Hepatocyte (in vitro differentiated cells): ENCODE measurements at regions not wholly inside any gene's neighbourhood (a gene's known extent, or its start where the extent isn't known, plus 50 kb on each side); places are given as distances from the start of the nearest gene placed in this dataset.

Source experiments
- DNase-seq: peaks from one replicate; pipeline ENCODE4 v3.0.0-alpha.2; 2016; ENCODE audit warnings: low spot score
- H2AFZ ChIP-seq: fragments of 200-600 bp; sonication (generic); 2 replicates; pipeline ENCODE4 v1.6.0; 2016; ENCODE audit warnings: antibody characterized with exemption, mild to moderate bottlenecking
- H3K27ac ChIP-seq: fragments of 200-600 bp; sonication (generic); 2 replicates; pipeline ENCODE4 v1.5.1; 2016; ENCODE audit warnings: mild to moderate bottlenecking
- H3K27me3 ChIP-seq: fragments of 200-600 bp; sonication (generic); 2 replicates; pipeline ENCODE4 v1.6.1; 2016
- H3K36me3 ChIP-seq: fragments of 200-600 bp; sonication (generic); replicated peaks from 2 replicates; pipeline ENCODE4 v1.5.1; 2016; ENCODE audit warnings: low read depth; ENCODE audit not compliant: insufficient read depth
- H3K4me1 ChIP-seq: fragments of 200-600 bp; sonication (generic); 2 replicates; pipeline ENCODE4 v1.5.1; 2016; ENCODE audit warnings: mild to moderate bottlenecking, moderate library complexity; ENCODE audit not compliant: insufficient read depth
- H3K4me2 ChIP-seq: fragments of 200-600 bp; sonication (generic); 2 replicates; pipeline ENCODE4 v1.6.0; 2016
- H3K4me3 ChIP-seq: fragments of 200-600 bp; sonication (generic); 2 replicates; pipeline ENCODE4 v1.5.1; 2016; ENCODE audit warnings: mild to moderate bottlenecking
- H3K79me2 ChIP-seq: fragments of 200-600 bp; sonication (generic); 2 replicates; pipeline ENCODE4 v1.6.0; 2017; ENCODE audit warnings: mild to moderate bottlenecking
- H3K9me2 ChIP-seq: fragments of 200-600 bp; sonication (generic); replicated peaks from 2 replicates; pipeline ENCODE4 v1.6.0; 2017; ENCODE audit warnings: mild to moderate bottlenecking; ENCODE audit not compliant: insufficient read depth
- H3K9me3 ChIP-seq: fragments of 200-600 bp; sonication (generic); 2 replicates; pipeline ENCODE4 v1.5.1; 2016; ENCODE audit warnings: low read depth, mild to moderate bottlenecking
- H4K20me1 ChIP-seq: fragments of 200-600 bp; sonication (generic); 2 replicates; pipeline ENCODE4 v1.6.0; 2016; ENCODE audit warnings: mild to moderate bottlenecking; ENCODE audit not compliant: insufficient read depth, poor library complexity, severe bottlenecking
- EZH2 ChIP-seq: fragments of 200-600 bp; sonication (generic); IDR thresholded peaks from 2 replicates; pipeline ENCODE4 v1.6.1; 2016; ENCODE audit warnings: antibody characterized with exemption, mild to moderate bottlenecking, borderline replicate concordance
- EZH2phosphoT487 ChIP-seq: fragments of 200-600 bp; sonication (generic); IDR thresholded peaks from one replicate; pipeline ENCODE4 v1.6.1; 2018; ENCODE audit warnings: antibody characterized with exemption, mild to moderate bottlenecking, low read depth, moderate library complexity; ENCODE audit not compliant: unreplicated experiment, severe bottlenecking
- WGBS: methylation state at CpG from one replicate; pipeline ENCODE4 v1.1.6; 2016; ENCODE audit warnings: low lambda C conversion rate; ENCODE audit errors: missing lambda C conversion rate; 5-methylcytosine and 5-hydroxymethylcytosine counted together
- TF ChIP-seq, protein P1 (sequence below): fragments of 200-600 bp; sonication (generic); IDR thresholded peaks from 2 replicates; pipeline ENCODE4 v1.5.1; 2016; ENCODE audit warnings: antibody characterized with exemption, mild to moderate bottlenecking; ENCODE audit not compliant: poor library complexity

DNA sequence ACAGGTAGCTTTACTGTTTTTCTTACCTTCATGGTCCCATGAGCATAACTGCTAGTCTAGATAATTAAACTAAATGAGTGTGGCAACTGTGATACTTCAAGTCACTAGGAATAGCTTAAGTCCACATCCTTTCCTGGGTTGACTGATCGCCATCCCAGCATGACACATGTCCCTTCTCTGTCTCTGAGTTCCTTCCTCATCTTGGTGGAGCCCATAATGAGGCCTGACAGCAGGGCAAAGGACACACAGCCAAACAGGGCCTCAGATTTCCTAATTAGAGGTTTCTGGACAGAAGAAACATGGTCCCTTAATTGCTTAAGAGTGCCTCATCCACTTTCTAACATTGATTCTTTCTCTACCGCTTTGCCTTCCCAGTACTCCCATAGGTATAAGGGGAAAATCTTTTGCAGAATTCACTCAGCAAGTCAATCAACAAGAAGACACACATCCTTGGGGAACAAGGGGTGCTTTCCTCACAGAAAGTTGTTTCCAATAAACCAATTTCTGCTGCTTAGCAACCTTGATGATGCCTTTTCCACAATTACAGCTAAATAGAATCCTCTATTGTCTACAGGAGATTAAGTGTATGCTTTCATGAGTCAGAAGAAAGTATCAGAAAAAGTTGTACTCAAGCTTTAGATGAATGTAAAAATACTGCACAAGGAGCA is 208.3 kb upstream of the SERP2 start:
- Histone ChIP-seq H3K9me2 (no peaks in the 10 kb centered on the region), H4K20me1 (no peaks in the 10 kb centered on the region), H3K79me2 (no peaks in the 10 kb centered on the region), H3K9me3 (no peaks in the 10 kb centered on the region), H2AFZ (no peak overlapping the region), H3K4me1 (no peaks in the 10 kb centered on the region), H3K4me2 (no peak overlapping the region), H3K27me3 (no peaks in the 10 kb centered on the region), H3K36me3 (no peaks in the 10 kb centered on the region), H3K4me3 (no peak overlapping the region), H3K27ac (no peak overlapping the region)
- TF ChIP-seq EZH2 (no peak), EZH2phosphoT487 (no peak)
- TF ChIP-seq, protein P1, sequence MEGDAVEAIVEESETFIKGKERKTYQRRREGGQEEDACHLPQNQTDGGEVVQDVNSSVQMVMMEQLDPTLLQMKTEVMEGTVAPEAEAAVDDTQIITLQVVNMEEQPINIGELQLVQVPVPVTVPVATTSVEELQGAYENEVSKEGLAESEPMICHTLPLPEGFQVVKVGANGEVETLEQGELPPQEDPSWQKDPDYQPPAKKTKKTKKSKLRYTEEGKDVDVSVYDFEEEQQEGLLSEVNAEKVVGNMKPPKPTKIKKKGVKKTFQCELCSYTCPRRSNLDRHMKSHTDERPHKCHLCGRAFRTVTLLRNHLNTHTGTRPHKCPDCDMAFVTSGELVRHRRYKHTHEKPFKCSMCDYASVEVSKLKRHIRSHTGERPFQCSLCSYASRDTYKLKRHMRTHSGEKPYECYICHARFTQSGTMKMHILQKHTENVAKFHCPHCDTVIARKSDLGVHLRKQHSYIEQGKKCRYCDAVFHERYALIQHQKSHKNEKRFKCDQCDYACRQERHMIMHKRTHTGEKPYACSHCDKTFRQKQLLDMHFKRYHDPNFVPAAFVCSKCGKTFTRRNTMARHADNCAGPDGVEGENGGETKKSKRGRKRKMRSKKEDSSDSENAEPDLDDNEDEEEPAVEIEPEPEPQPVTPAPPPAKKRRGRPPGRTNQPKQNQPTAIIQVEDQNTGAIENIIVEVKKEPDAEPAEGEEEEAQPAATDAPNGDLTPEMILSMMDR: no peak
- no peak for DNase-seq
- WGBS: 98% methylated on average over 2 of the region's 2 CpGs

DNA sequence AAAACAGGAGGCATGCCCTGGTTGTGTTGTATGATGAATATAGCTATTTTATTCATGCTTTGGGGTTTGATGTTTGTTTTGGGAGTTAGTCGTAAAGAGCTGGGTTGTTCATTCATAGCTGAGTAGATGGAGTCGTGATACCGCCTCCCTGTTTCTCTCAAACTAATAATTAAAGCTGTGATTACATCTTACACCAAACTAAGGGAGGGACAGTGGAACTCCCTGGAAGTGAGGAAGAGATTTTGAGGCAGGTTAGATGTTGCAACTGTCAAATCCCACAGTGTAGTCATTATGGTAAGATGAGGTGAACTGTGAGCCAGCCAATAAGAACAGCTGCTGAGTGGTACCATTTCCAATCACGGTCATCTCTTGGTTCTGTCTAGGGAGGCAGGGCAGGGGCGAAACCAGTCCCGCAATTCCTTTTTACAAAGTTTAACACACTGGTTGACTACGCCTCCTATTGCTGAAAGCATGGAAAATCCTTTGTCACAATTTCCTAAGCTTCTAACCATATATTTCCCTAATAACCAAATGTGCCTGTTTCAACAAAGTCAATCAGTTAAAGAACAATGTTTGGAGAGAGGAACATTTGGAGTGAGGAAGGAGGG is 207.6 kb upstream of the SERP2 start:
- H3K4me3 ChIP-seq: no peak overlapping the region
- no peak overlapping the region for H3K27ac ChIP-seq
- no peak for DNase-seq
- H3K27me3 ChIP-seq: no peaks in the 10 kb centered on the region
- H3K9me3 ChIP-seq: no peaks in the 10 kb centered on the region
- WGBS: 78% methylated on average over 7 of the region's 7 CpGs
- H4K20me1 ChIP-seq: no peaks in the 10 kb centered on the region
- H3K36me3 ChIP-seq: no peaks in the 10 kb centered on the region
- H3K9me2 ChIP-seq: no peaks in the 10 kb centered on the region
- H3K79me2 ChIP-seq: no peaks in the 10 kb centered on the region
- no peaks in the 10 kb centered on the region for H3K4me1 ChIP-seq
- TF ChIP-seq, protein P1: no peak
- TF ChIP-seq EZH2 (no peak), EZH2phosphoT487 (no peak)
- H2AFZ ChIP-seq: no peak overlapping the region
- H3K4me2 ChIP-seq: no peak overlapping the region

DNA sequence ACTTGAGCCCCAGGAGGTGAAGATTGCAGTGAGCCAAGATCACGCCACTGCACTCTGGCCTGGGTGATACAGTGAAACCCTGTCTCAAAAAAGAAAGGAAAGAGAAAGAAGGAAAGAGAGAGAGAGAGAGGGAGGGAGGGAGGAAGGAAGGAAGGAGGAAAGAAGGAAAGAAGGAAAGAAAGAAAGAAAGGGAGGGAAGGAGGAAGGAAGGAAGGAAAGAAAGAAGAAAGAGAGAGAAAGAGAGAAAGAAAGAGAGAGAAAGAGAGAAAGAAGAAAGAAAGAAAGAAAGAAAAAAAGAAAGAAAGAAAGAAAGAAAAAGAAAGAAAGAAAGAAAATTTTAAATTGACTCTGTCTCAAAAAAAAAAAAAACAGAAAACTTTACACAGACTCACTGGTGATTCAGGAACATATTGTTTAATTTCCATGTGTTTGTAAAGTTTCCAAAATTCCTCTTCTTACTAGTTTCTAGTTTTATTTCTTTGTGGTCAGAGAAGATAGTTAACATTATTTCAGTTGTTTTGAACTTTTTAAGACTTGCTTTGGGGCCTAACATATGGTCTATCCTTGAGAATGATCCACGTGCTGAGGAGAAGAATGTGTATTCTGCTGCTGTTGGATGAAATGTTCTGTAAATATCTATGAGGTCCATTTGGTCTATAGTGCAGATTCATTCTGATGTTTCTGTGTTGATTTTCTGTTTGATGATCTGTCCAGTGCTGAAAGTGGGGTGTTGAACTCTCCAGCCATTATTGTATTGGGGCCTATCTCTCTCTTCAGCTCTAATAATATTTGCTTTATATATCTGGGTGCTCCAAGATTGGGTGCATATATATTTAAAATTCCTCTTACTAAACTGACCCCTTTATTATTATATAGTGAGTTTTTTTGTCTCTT is 204.4 kb upstream of the SERP2 start:
- TF ChIP-seq, protein P1: no peak
- TF ChIP-seq EZH2phosphoT487: no peak
- TF ChIP-seq EZH2: no peak
- no peaks in the 10 kb centered on the region for H3K79me2 ChIP-seq
- H4K20me1 ChIP-seq: no peaks in the 10 kb centered on the region
- H3K4me3 ChIP-seq: no peak overlapping the region
- peak overlapping the region; percentile 42 for H3K27ac ChIP-seq
- H3K9me3 ChIP-seq: no peaks in the 10 kb centered on the region
- no peak overlapping the region for H3K4me2 ChIP-seq
- WGBS: 75% methylated on average over 2 of the region's 2 CpGs
- no peak for DNase-seq
- H2AFZ ChIP-seq: no peak overlapping the region
- no peaks in the 10 kb centered on the region for H3K9me2 ChIP-seq
- H3K4me1 ChIP-seq: no peaks in the 10 kb centered on the region
- H3K36me3 ChIP-seq: no peaks in the 10 kb centered on the region
- no peaks in the 10 kb centered on the region for H3K27me3 ChIP-seq
